ENCODE measurements at regions not wholly inside any gene's neighbourhood (a gene's known extent, or its start where the extent isn't known, plus 50 kb on each side); places are given as distances from the start of the nearest gene placed in this dataset.

DNA sequence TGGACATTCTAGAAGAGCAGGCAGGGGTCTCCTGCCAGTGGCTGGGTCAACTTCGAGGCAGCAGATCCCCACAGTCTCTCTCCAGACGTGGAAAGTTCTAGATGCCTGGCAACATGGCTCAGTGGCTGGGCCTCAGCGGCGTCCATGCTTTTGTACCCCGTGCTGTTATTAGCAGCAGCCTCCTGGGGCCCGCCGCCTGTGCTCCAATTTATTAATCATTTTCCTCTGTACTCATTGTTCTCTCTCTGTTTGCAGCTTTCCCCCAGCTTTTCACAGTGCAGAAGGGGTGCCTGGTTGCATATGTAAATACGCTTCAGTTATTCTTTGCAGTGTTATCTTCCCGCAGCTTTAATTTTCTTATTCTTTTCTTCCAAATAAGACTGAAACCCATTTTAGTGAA, 515.1 kb downstream of the TBC1D22A start:
- no peak for DNase-seq (ENCODE audit: extremely low read depth, low read depth)
- TF ChIP-seq, protein P1, sequence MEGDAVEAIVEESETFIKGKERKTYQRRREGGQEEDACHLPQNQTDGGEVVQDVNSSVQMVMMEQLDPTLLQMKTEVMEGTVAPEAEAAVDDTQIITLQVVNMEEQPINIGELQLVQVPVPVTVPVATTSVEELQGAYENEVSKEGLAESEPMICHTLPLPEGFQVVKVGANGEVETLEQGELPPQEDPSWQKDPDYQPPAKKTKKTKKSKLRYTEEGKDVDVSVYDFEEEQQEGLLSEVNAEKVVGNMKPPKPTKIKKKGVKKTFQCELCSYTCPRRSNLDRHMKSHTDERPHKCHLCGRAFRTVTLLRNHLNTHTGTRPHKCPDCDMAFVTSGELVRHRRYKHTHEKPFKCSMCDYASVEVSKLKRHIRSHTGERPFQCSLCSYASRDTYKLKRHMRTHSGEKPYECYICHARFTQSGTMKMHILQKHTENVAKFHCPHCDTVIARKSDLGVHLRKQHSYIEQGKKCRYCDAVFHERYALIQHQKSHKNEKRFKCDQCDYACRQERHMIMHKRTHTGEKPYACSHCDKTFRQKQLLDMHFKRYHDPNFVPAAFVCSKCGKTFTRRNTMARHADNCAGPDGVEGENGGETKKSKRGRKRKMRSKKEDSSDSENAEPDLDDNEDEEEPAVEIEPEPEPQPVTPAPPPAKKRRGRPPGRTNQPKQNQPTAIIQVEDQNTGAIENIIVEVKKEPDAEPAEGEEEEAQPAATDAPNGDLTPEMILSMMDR (IDR thresholded peaks at IDR 0.05; ENCODE audit: low read depth, low read length), result no peak

DNA sequence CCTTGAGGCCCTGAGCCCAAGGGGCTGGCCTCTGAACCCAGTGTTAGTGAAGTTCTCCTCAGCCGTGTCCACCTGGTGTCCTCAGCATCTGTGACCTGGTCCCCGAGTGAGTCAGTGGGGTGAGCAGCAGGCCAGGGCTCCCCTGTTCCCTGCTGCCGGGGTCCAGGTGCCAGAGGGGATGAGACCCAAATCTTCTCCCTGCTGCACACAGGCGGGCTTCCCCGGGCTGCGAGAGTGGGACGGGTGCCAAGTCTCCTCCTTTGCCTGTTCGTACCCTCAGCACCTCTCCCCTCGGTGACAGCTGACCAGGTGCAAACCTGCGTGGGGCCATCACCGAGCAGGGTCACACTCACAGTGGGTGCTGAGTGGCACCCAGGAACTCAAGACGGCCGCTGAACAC, 514.5 kb downstream of the TBC1D22A start:
- TF ChIP-seq, protein P1 (IDR thresholded peaks at IDR 0.05; ENCODE audit: low read depth, low read length), result no peak
- no peak for DNase-seq (ENCODE audit: extremely low read depth, low read depth)

DNA sequence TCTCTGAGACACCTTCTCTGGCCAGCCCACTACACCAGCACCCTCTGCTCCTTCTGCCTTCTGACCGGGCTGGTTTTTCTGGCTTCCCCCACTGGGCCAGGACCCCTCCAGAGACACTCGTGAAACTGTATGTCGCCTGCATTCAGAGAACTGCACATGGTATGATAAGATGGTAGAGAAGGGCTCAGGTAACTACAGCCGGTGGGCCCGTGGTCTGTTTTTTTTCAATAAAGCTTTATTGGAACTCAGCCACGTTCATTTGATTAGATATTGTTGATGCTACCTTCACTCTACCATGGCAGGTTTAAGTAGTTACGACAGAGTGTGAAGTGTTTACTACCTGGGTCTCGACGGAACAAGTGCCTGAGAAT, 514.0 kb downstream of the TBC1D22A start:
- TF ChIP-seq, protein P1 (IDR thresholded peaks at IDR 0.05; ENCODE audit: low read depth, low read length), result no peak
- DNase-seq (ENCODE audit: extremely low read depth, low read depth), result no peak

DNA sequence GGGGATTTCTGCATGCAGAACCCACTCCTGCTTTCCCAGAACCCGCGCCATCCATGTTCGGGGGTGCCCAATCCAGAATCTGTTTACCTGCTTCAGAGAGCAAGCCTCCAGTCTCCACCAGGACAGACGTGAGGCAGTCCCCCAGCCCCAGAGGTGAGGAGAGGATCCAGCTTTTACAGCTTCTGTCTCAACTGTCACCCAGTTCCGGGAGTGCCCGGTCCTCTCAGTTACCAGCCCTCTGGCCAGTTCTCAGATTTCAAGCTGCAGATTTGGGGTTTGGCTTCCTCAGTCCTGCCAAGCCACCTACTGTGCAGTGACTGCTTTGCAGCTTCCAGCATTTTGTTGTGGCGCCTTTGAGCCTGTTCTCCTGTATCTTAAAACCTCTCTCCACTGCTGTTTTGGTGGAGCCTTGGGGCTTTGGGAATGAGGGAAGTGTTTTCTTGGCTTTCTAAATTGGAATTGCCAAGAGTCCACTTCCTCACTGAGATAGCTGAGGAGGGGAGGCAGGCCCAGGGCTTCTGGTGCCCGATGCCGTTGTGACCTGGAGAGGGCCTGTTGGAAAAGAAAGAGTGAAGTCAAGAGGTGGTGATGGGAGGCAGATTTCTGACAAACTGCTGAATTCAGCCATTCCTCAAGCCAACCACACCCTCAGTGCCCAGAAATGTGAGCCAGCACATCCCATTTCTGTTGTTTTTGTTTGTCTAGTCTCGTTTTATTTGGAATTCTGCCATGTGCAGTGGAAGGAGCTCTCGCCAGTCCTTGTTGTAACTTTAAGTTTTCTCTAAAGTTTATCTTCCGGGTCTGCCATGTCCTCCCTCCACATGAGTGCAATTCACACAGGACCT, 513.4 kb downstream of the TBC1D22A start:
- TF ChIP-seq, protein P1 (IDR thresholded peaks at IDR 0.05; ENCODE audit: low read depth, low read length), result no peak; the same call in none of the 2 replicates
- no peak for DNase-seq (ENCODE audit: extremely low read depth, low read depth)

DNA sequence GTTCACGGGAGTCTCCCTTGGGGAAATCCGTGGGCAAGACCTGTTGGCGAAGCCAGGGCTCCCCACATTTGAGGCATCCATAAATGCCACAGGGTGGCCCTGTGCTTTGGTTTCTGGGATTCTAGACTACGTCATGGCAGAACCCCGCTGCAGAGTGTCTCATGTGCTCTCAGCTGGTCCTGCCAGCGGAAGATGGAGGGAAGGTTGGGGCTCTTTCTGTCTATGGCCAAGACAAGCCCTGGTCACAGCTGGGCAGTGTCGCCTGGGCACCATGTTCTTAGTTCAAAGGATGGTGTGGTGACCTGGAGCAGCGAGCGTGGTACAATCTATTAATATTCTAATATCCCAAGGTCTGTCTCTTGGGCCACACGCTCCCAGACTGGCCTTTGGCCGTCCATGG, 511.7 kb downstream of the TBC1D22A start:
- TF ChIP-seq, protein P1 (IDR thresholded peaks at IDR 0.05; ENCODE audit: low read depth, low read length), result no peak
- no peak for DNase-seq (ENCODE audit: extremely low read depth, low read depth)

DNA sequence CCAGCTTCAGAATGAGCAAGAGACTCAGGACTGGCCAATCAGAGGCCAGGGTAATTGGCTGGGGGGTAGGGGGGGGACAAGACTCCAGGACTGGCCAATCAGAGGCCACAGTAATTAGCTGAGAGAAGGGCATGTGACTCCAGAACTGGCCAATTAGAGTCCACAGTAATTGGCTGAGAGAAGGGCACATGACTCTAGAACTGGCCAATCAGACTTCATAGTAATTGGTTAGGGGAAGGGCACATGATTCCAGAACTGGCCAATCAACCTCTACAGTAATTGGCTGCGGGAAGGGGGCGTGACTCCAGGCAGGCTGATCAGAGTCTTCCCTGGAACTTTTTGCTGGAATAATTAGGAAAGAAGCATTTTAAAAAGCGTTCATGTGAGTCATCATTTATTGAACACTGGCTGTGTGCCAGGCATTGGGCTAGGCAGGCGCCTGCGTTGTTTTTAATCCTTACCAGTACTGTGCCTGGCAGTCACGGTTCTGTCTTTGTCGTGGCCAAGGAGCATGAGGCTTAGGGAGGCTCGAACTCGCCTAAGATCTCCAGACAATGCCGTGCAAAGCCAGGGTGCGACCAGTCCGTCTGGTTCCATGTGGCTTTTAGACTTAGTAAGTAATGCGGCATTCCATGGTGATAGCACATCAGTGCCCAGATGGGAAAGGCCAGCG, 508.1 kb downstream of the TBC1D22A start:
- no peak for DNase-seq (ENCODE audit: extremely low read depth, low read depth)
- TF ChIP-seq, protein P1 (IDR thresholded peaks at IDR 0.05; ENCODE audit: low read depth, low read length), result no peak

DNA sequence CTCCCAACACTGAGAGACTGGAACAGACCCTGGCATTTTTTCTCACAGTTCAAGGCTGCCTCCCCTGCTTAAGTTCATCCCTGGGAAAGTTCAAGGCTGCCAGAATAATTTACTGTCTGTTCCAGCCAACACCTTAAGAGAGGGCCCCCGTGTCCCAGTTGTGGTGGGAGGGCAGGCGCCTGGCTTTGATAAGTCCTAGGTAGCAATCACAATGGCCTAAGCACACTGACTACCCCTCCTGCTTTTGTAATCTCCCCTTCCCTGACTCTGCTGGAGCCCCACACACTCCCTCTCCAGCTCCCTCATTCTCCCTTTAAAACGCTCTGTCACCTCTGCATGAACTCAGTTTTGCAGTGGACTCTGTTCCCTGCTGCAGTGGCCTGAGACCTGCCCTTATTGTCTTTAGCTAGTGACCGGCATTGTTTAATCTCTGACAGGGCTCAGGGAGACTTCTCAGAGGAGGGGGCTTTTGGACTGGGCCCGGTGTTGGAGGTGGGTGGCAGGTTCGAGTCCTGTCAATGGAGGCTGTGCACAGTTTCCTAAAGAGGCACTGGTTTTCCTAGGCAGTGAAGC, 507.2 kb downstream of the TBC1D22A start:
- TF ChIP-seq, protein P1 (IDR thresholded peaks at IDR 0.05; ENCODE audit: low read depth, low read length), result no peak
- DNase-seq (ENCODE audit: extremely low read depth, low read depth), result no peak
